ENCODE measurements at regions not wholly inside any gene's neighbourhood (a gene's known extent, or its start where the extent isn't known, plus 50 kb on each side); places are given as distances from the start of the nearest gene placed in this dataset.

- no peak overlapping the region for H3K27ac ChIP-seq
- DNase-seq, result no peak
- no peak for TF ChIP-seq CTCF (IDR thresholded peaks at IDR 0.05)
- no peak for TF ChIP-seq POLR2A (IDR thresholded peaks at IDR 0.05)
Observed at GRCh38 chr1:82920418-82921248, 1078.3 kb downstream of the TTLL7 start.

GRCh38 chr1:82919837-82920236 lies 1079.1 kb downstream of the TTLL7 start:
- TF ChIP-seq CTCF (IDR thresholded peaks at IDR 0.05), result no peak
- TF ChIP-seq POLR2A (IDR thresholded peaks at IDR 0.05), result no peak
- Histone ChIP-seq H3K9me3 (no peaks in the 10 kb centered on the region), H3K27ac (no peak overlapping the region), H3K4me1 (no peaks in the 10 kb centered on the region), H3K36me3 (no peaks in the 10 kb centered on the region), H3K4me3 (no peak overlapping the region), H3K27me3 (no peaks in the 10 kb centered on the region)
- no peak for DNase-seq

More at GRCh38 chr1:82920418-82921248, 1078.3 kb downstream of the TTLL7 start:
- Histone ChIP-seq H3K4me3 (no peak overlapping the region), H3K36me3 (no peaks in the 10 kb centered on the region), H3K9me3 (no peaks in the 10 kb centered on the region), H3K27me3 (no peaks in the 10 kb centered on the region), H3K4me1 (no peaks in the 10 kb centered on the region)

- Histone ChIP-seq H3K4me3 (no peak overlapping the region), H3K9me3 (no peaks in the 10 kb centered on the region), H3K4me1 (no peaks in the 10 kb centered on the region), H3K36me3 (no peaks in the 10 kb centered on the region), H3K27ac (no peak overlapping the region), H3K27me3 (no peaks in the 10 kb centered on the region)
- DNase-seq, result no peak
- no peak for TF ChIP-seq POLR2A (IDR thresholded peaks at IDR 0.05)
- no peak for TF ChIP-seq CTCF (IDR thresholded peaks at IDR 0.05)
Observed at GRCh38 chr1:82907313-82907712, 1091.6 kb downstream of the TTLL7 start.

GRCh38 chr1:82903626-82904025 lies 1095.3 kb downstream of the TTLL7 start:
- Histone ChIP-seq H3K4me3 (no peak overlapping the region), H3K27me3 (no peaks in the 10 kb centered on the region), H3K36me3 (no peaks in the 10 kb centered on the region), H3K4me1 (no peaks in the 10 kb centered on the region), H3K9me3 (no peaks in the 10 kb centered on the region), H3K27ac (no peak overlapping the region)
- no peak for DNase-seq
- TF ChIP-seq POLR2A (IDR thresholded peaks at IDR 0.05) (no peak), CTCF (IDR thresholded peaks at IDR 0.05) (no peak)

- TF ChIP-seq CTCF (IDR thresholded peaks at IDR 0.05), result no peak
- no peaks in the 10 kb centered on the region for H3K9me3 ChIP-seq
- no peak overlapping the region for H3K4me3 ChIP-seq
- no peak for DNase-seq
- H3K36me3 ChIP-seq, result no peaks in the 10 kb centered on the region
- no peaks in the 10 kb centered on the region for H3K4me1 ChIP-seq
- no peak overlapping the region for H3K27ac ChIP-seq
- H3K27me3 ChIP-seq, result no peaks in the 10 kb centered on the region
Observed at GRCh38 chr1:82901561-82901960, 1097.4 kb downstream of the TTLL7 start.

Data from Peyer's patch (tissue), 4 donors.